ENCODE measurements at regions not wholly inside any gene's neighbourhood (a gene's known extent, or its start where the extent isn't known, plus 50 kb on each side); places are given as distances from the start of the nearest gene placed in this dataset.
"Not testable (repeated sequence)": the region's sequence is repeated elsewhere in the genome, so short reads cannot be mapped to it uniquely, and the experiment has no call there.

DNA sequence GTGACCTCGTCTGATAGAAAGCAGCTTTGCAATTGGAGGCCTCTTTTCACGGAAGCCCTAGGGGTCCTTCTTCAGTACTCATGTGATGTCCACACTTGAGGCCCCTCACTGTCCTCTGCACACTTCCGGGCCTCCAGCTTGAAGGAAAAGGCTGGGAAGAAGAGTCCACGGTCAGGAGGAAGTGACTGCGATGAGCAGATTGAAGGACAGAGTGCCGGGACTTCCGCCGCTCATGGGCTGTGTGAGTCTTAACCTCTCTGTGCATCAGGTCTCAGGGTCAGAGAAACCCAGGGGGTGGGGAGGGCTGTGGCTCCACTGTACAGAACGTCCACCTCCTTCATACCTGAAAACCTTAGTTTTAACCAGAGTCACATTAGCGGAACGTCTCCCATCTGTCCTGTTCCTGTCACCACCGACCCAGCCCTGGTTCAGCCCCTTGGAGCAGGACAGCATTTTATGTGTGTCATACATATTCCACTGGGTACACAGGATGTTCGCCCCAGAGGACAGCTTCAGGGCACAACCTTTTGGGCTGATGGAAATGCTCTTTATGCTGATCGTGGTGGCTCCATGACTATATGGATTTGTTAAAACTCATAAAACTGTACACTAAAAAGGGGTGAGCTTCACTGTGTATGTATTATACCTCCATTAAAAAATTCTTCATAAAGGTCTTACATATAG lies 51.0 kb upstream of the SORCS2 start:
- POLR2A ChIA-PET: no interaction called here
- H3K4me1 Mint-ChIP-seq: no peaks in the 10 kb centered on the region
- no peak for DNase-seq
- no peaks in the 10 kb centered on the region for H3K9me3 Mint-ChIP-seq
- H3K36me3 Mint-ChIP-seq (ENCODE audit: low read depth): no peaks in the 10 kb centered on the region
- H3K27me3 Mint-ChIP-seq: no peaks in the 10 kb centered on the region
- CTCF ChIA-PET: interaction anchor here (1.5 kb wide), 1 partner anchor 11 kb away, joined by 3 read pairs; no protein-coding TSS in a partner anchor
- H3K27ac Mint-ChIP-seq: no peak overlapping the region
- H3K4me3 Mint-ChIP-seq: no peak overlapping the region

DNA sequence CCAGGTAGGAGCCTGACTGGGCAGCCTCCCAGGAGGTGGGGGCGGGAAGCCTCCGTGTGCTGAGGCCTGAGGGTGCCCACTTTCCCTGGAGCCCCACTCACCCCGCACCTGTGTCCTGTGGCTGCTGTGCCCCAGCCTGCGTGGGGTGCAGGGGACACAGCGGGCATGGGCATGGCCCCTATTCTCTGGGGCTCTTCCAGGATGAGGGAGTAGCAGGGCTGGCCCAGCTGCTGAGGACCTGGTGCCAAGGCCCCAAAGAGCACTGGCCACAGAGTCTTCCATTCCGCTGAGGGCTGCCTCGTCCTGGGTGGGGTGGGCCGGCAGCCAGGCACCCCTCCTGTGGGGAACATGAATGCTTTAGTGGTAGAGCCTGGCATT lies 51.7 kb upstream of the SORCS2 start:
- H3K27me3 Mint-ChIP-seq: no peaks in the 10 kb centered on the region
- H3K4me1 Mint-ChIP-seq: no peaks in the 10 kb centered on the region
- no peaks in the 10 kb centered on the region for H3K9me3 Mint-ChIP-seq
- POLR2A ChIA-PET: no interaction called here
- DNase-seq: no peak
- CTCF ChIA-PET: interaction anchor here (1.5 kb wide), 1 partner anchor 11 kb away, joined by 3 read pairs; no protein-coding TSS in a partner anchor
- H3K4me3 Mint-ChIP-seq: no peak overlapping the region
- H3K27ac Mint-ChIP-seq: no peak overlapping the region
- H3K36me3 Mint-ChIP-seq (ENCODE audit: low read depth): no peaks in the 10 kb centered on the region

DNA sequence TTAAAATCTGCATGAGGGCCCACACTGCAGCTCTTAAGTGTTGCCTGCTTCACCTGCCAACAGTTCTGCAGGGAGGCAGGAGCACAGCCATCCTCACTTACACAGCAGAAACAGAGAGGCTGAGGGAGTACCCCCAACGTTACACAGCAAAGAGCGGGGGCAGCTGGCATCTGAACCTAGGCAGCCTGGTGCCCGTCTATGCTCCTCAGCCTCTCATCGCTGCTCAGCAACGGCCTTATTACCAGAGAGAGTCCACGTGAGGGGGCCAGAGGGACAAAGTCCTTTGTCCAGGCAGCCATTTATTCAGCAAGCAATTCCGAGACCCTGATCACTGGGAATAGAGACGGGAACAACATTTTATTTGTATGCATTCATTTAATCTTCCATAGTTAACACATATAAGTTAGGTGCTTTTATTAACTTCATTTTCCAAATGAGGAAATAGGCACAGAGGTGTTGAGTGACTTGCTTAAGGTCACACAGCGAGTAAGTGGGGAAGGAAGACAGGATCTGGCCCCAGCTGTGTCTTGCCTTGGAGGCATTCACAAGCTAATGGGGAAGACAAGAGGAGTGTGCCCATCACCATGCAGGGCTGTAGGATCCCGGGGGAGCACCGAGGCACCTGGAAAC lies 52.2 kb upstream of the SORCS2 start:
- H3K27me3 Mint-ChIP-seq: no peaks in the 10 kb centered on the region
- H3K27ac Mint-ChIP-seq: no peak overlapping the region
- H3K4me3 Mint-ChIP-seq: no peak overlapping the region
- H3K9me3 Mint-ChIP-seq: no peaks in the 10 kb centered on the region
- no peak for DNase-seq
- ChIA-PET CTCF (interaction anchor here (1.4 to 1.5 kb wide), 2 partner anchors 10 to 38 kb away, joined by 3 to 4 read pairs; no protein-coding TSS in a partner anchor), POLR2A (no interaction called here)
- no peaks in the 10 kb centered on the region for H3K36me3 Mint-ChIP-seq (ENCODE audit: low read depth)
- H3K4me1 Mint-ChIP-seq: no peaks in the 10 kb centered on the region

DNA sequence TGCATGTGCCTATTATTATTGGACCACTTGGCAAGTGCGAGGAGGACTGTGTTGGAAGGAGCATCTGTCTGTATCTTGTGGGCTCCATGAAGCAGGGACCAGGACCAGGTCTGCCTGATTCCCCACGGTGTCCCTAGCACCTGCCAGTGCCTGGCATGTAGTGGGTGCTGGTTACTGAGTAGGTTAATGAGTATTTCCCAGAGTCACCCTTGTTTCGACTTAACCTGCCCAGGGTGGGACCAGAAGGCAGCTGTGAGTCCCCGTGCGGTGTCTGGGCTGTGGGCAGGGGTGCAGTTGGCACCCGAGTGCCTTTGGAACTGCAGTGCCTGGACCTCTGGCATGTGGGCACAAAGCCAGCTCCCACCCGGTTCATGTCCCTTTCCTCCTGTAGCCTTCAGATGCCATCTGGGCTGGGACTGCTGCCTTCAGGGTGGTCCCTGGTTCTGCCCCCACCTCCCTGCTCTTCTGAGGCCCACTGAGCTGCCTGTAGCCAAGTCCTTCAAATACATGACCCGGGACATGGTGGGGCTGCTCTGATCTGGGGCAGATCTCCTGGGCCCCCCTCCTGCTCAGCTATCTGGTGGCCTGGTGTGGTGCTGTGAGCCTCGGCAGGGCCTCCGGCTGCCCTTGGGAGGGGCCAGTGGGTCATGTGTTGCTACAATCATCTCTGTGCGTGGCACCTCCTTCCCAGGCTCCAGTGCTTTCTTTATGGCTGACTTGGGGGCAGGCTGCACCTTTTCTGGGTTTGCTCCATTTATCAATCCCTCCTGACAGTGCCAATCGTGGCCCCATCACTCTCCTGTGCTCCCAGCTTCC lies 53.0 kb upstream of the SORCS2 start:
- ChIA-PET POLR2A (no interaction called here), CTCF (interaction anchor here (0.9 to 1.4 kb wide), 2 partner anchors 12 to 37 kb away, joined by 3 to 4 read pairs; no protein-coding TSS in a partner anchor)
- Mint-ChIP-seq H3K27me3 (no peaks in the 10 kb centered on the region), H3K36me3 (ENCODE audit: low read depth) (no peaks in the 10 kb centered on the region), H3K9me3 (no peaks in the 10 kb centered on the region), H3K4me1 (peaks cover 5% of the 10 kb centered on the region), H3K27ac (no peak overlapping the region), H3K4me3 (no peak overlapping the region)
- no peak for DNase-seq

DNA sequence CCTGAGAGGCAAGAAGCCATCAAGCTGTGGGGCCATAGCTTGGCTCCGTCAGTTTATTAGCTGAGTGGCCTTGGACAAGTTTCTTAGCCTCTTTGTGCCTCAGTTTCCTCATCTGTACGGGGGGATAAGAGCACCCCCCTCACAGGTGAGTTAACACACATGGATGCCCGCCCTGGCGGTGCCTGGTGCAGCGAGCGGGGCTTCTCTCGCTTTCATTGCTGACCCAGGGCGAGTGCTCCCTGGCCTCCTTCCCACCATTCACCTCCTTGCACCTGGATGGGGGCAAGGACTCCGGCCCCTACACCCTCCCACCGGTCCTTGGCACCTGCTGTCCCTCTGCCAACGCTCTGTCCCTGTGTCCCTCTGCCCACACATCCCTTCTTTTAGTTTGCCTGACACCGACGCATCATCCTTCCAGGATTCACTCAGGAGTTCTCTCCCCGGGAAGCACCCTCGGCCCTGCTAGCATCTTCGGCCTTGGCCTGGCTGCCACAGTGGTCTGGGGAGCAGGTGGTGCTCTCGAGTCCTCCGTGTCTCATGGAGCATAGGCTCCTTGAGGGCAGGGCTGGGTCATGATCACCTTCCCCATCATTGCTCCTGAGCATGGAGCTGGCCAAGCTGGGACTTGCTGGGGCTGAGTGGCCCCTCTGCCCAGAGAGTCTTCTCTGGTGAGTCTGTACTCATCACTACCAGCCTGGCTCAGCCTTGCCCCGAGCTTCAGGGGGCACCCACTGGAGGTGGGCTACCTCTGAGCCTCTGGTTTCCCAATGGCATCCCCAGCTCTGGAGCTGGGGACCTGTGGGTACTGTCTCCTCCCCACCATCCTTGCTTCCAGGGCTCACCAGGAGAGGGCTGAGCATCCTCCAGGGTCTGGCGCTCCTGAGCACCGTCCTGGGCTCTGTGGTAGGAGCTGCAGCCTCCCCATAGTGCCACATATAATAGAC lies 53.8 kb upstream of the SORCS2 start:
- CTCF ChIA-PET: interaction anchor here (0.9 kb wide), 1 partner anchor 11 kb away, joined by 3 read pairs; no protein-coding TSS in a partner anchor
- no peak for DNase-seq
- Mint-ChIP-seq H3K4me3 (no peak overlapping the region), H3K4me1 (peaks cover 5% of the 10 kb centered on the region), H3K27me3 (no peaks in the 10 kb centered on the region), H3K27ac (no peak overlapping the region), H3K36me3 (ENCODE audit: low read depth) (no peaks in the 10 kb centered on the region), H3K9me3 (peaks cover 3% of the 10 kb centered on the region)
- POLR2A ChIA-PET: no interaction called here

DNA sequence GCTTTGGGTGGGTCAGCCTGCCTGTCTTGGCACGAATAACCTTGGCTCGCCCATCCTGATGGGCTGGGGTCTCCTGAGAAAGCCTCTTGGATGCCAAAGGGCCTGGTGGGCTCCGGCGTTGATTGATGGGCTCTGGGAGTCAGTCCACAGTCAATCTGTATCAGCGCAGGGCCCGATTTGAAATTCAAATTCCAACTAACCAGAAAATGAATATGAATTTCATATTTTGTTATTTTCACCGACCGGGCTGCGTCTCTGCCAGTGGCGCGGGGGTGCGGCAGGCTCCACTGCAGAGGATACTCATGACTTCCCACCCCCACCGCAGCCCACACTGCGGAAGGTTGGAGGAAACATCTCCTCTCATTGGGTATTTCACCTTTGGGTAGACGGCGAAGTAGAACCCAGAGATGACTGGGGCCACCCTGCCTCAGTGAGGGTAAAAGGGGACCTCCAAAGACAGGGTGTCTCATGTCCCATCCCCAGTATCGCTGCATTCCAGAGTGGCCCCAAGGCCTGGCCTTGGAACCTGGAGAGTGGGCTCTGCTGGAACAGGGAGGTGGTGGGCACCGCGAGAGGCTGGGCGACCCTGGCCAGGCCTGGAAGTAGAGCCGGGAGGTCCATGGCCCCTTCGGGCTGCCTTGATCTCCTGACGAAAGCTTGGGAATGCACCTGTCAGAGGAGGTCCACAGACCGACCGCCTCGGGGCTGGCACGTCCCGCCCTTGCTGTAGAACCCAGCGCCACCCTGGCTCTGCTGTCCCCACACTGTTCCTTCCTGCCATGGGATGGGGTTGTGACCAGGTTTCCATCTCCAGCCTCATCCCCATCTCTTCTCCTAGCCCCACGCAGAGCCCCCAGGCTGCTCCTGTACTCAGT lies 54.8 kb upstream of the SORCS2 start:
- Mint-ChIP-seq H3K9me3 (peaks cover 10% of the 10 kb centered on the region), H3K4me3 (no peak overlapping the region), H3K27me3 (no peaks in the 10 kb centered on the region), H3K27ac (no peak overlapping the region), H3K4me1 (peaks cover 5% of the 10 kb centered on the region), H3K36me3 (ENCODE audit: low read depth) (no peaks in the 10 kb centered on the region)
- ChIA-PET CTCF (no interaction called here), POLR2A (no interaction called here)
- no peak for DNase-seq

DNA sequence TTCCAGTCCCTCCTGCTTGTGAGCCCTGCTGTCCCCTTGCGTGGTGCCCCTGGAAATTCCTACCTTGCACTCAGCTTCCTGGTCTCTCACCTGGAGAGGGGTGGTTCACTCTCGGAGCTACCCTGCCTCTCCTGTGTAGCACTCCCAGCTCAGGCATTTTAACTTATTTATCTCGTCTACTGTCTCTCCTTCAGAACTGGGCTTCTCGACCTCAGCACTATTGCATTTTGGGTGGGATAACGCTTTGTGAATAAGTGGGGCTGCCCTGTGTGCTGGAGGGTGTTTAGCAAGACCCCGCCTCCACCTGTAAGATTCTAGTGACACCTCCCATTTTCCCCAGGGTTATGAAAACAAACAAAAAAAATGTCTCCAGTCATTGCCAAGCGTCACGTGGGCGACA lies 56.0 kb upstream of the SORCS2 start:
- peaks cover 10% of the 10 kb centered on the region for H3K9me3 Mint-ChIP-seq
- H3K27ac Mint-ChIP-seq: no peak overlapping the region
- CTCF ChIA-PET: no interaction called here
- H3K36me3 Mint-ChIP-seq (ENCODE audit: low read depth): no peaks in the 10 kb centered on the region
- H3K4me3 Mint-ChIP-seq: no peak overlapping the region
- no peak for DNase-seq
- POLR2A ChIA-PET: no interaction called here
- peaks cover 5% of the 10 kb centered on the region for H3K4me1 Mint-ChIP-seq
- no peaks in the 10 kb centered on the region for H3K27me3 Mint-ChIP-seq

DNA sequence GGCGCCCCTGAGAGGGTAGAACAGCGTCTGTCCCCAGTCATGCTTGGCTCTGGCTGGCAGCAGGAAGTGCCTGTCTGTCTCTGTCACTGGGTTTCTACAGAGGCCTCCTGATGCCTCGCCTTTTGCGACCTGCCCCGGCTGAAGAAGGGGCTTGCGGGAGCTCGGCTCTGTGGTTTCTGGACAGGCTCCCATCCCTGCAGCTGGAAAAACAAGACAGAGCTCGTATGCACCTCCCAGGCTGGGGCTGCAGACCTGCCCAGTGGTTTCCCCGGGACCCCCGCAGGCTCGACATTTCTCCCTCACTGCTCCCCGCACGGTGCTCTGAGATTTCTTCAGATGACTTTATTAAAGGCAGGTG lies 57.0 kb upstream of the SORCS2 start:
- POLR2A ChIA-PET: no interaction called here
- Mint-ChIP-seq H3K4me1 (peaks cover 5% of the 10 kb centered on the region), H3K9me3 (peaks cover 10% of the 10 kb centered on the region), H3K27me3 (no peaks in the 10 kb centered on the region), H3K36me3 (ENCODE audit: low read depth) (no peaks in the 10 kb centered on the region), H3K4me3 (no peak overlapping the region), H3K27ac (no peak overlapping the region)
- no peak for DNase-seq
- CTCF ChIA-PET: no interaction called here

DNA sequence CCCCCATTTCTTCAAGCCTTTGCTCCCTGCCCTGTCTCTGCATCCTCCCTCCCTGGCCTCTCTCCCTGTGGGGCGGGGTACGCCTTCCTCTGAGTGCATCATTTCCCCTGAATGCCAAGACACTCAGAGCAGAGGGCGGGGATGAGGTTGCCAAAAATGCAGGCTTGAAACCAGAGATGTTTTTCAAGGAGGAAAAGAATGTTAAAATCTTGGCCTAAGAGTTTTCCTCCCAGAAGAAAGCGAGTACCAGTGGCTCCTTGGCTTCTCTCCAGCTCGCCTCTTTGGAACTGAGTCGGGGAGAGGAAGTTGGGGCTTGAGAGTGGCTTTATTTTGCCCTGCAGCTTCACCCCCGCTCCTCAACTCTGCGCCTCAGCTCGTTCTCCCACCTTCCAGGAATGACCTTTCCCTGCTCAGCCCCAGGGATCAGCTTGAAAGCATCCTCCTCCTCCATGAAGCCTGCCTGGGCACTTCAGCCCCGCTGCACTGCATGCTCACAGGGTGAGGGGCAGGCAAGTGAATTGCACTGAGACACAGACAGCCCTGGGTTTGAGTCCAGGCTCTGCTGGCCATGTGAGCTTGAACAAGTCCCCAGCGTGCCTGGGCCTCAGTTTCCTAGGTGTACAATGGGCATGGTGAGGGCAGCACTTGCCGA lies 57.5 kb upstream of the SORCS2 start:
- Mint-ChIP-seq H3K36me3 (ENCODE audit: low read depth) (no peaks in the 10 kb centered on the region), H3K27me3 (no peaks in the 10 kb centered on the region), H3K4me1 (peaks cover 5% of the 10 kb centered on the region), H3K27ac (no peak overlapping the region), H3K4me3 (no peak overlapping the region), H3K9me3 (peaks cover 10% of the 10 kb centered on the region)
- ChIA-PET POLR2A (interaction anchor here (0.6 kb wide), 1 partner anchor 748 kb away, joined by 3 read pairs; no protein-coding TSS in a partner anchor), CTCF (no interaction called here)
- no peak for DNase-seq

DNA sequence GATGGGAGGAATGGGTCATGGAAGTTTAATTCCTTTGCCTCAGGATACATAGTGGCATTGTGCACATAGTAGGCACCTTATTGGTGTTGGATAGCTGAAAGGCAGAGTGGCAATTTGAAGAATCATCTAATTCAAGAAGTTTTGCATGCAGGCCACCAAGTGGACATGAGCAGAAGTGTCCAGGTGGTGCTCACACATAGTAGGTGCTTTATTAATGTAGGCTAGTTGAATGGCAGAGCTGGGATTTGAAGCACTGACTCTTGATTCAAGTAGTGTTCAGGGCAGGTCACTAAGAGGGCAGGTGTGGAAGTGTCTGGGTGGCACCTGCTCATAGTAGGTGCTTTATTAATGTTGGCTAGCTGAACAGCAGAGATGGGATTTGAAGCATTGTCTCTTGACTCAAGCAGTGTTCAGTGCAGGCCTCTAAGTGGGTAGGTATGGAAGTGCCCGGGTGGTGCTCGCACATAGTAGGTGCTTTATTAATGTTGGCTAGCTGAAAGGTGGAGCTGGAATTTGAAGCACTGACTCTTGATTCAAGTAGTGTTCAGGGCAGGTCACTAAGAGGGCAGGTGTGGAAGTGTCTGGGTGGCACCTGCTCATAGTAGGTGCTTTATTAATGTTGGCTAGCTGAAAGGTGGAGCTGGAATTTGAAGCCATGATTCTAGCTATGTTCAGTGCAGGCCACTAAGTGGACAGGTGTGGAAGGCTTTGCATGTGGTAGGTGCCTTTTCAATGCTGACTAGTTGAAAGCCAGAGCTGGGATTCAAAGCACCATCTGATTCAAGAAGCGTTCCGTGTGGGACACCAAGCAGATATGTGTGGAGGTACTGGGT lies 58.3 kb upstream of the SORCS2 start:
- H3K36me3 Mint-ChIP-seq (ENCODE audit: low read depth): not testable (repeated sequence)

More for the DNA sequence above, 58.3 kb upstream of the SORCS2 start:
- H3K27me3 Mint-ChIP-seq, H3K4me3 Mint-ChIP-seq, H3K27ac Mint-ChIP-seq, CTCF ChIA-PET, DNase-seq, H3K4me1 Mint-ChIP-seq: not testable (repeated sequence)
- H3K9me3 Mint-ChIP-seq: peaks cover 10% of the 10 kb centered on the region
- POLR2A ChIA-PET: interaction anchor here (0.6 kb wide), 1 partner anchor 749 kb away, joined by 3 read pairs; no protein-coding TSS in a partner anchor
